Spleen (tissue), 11 donors: ENCODE measurements at regions not wholly inside any gene's neighbourhood (a gene's known extent, or its start where the extent isn't known, plus 50 kb on each side); places are given as distances from the start of the nearest gene placed in this dataset.

Source experiments
- DNase-seq: peaks from one replicate; pipeline ENCODE4 v3.0.0-alpha.2; 2020
- H3K27ac ChIP-seq, 8 donors: fragments of 200-600 bp; sonication (generic) in 7 of 8; 1 replicate in 4 of 8; 2 replicates in 4 of 8; pipeline versions ENCODE4 v1.5.0 to v1.8.0; 2016 to 2021; ENCODE audit warnings: inconsistent platforms in 4 of 8, mild to moderate bottlenecking in 4 of 8, moderate library complexity in 1 of 8
- H3K27me3 ChIP-seq, 7 donors: fragments of 200-600 bp; sonication (generic) in 6 of 7; replicated peaks in 1 of 7; 1 replicate in 4 of 7; 2 replicates in 3 of 7; pipeline versions ENCODE4 v1.5.0 to v1.8.0; 2016 to 2021; ENCODE audit warnings: inconsistent platforms in 3 of 7, mild to moderate bottlenecking in 1 of 7
- H3K36me3 ChIP-seq, 6 donors: fragments of 200-600 bp; sonication (generic) in 5 of 6; 1 replicate in 4 of 6; 2 replicates in 2 of 6; pipeline versions ENCODE4 v1.5.0 to v1.8.0; 2016 to 2021; ENCODE audit warnings: inconsistent platforms in 2 of 6
- H3K4me1 ChIP-seq, 6 donors: fragments of 200-600 bp; sonication (generic) in 5 of 6; 1 replicate in 3 of 6; 2 replicates in 3 of 6; pipeline versions ENCODE4 v1.5.0 to v1.8.0; 2016 to 2021; ENCODE audit warnings: inconsistent platforms in 3 of 6
- H3K4me3 ChIP-seq, 8 donors: fragments of 200-600 bp; sonication (generic) in 7 of 8; 1 replicate in 4 of 8; 2 replicates in 4 of 8; pipeline versions ENCODE4 v1.5.0 to v1.8.0; 2016 to 2021; ENCODE audit warnings: inconsistent platforms in 4 of 8, mild to moderate bottlenecking in 4 of 8, moderate library complexity in 2 of 8
- H3K9me3 ChIP-seq, 8 donors: fragments of 200-600 bp; sonication (generic) in 7 of 8; 1 replicate in 4 of 8; 2 replicates in 4 of 8; pipeline versions ENCODE4 v1.5.0 to v1.8.0; 2016 to 2021; ENCODE audit warnings: inconsistent platforms in 4 of 8
- POLR2A ChIP-seq, 3 donors: fragments of 450-650 bp; IDR thresholded peaks; one replicate each; pipeline ENCODE4 v1.5.1; 2017; ENCODE audit warnings: antibody characterized with exemption in 3 of 3, mild to moderate bottlenecking in 1 of 3
- POLR2AphosphoS5 ChIP-seq, 3 donors: sonication (generic); formaldehyde crosslinking; IDR thresholded peaks; one replicate each; pipeline ENCODE4 v1.5.1; 2017; ENCODE audit warnings: antibody characterized with exemption in 3 of 3
- WGBS, 5 donors: extraction: QIAGEN DNeasy Blood & Tissue Kit in 3 of 5; methylation state at CpG; one replicate each; pipeline versions ENCODE4 v1.1.5 to v1.1.7; 2013 to 2018; 5-methylcytosine and 5-hydroxymethylcytosine counted together
- intact Hi-C: fragments of 100-400 bp; cut with DNase I; formaldehyde crosslinking; loops from one replicate; pipeline ENCODE4 v1.15.0; 2023; ENCODE audit warnings: low total_unique reads
- TF ChIP-seq, protein P1 (sequence below), 11 experiments: fragments of 200-600 bp in 7 of 11; fragments of 450-650 bp in 4 of 11; sonication (generic) in 4 of 11; IDR thresholded peaks in 8 of 11; conservative IDR thresholded peaks in 3 of 11; 1 replicate in 7 of 11; 2 replicates in 4 of 11; pipeline versions ENCODE4 v1.4.0 to v1.8.0; 2016 to 2021; ENCODE audit warnings: antibody characterized with exemption in 11 of 11, inconsistent platforms in 4 of 11, mild to moderate bottlenecking in 1 of 11
- donor health status: healthy with polysubstance abuse.
- donor health status: DM: no; HTN: no; CAD: no; lungs with moderate emphysema.
- donor health status: DM: no; HTN: no; CAD: no.
- donor health status: Bipolar disorder and iron deficiency.
- donor health status: healthy.
- donor health status: DM: no; HTN: no; CAD: no.
- donor health status: DM: yes; HTN: yes; CAD: no.

DNA sequence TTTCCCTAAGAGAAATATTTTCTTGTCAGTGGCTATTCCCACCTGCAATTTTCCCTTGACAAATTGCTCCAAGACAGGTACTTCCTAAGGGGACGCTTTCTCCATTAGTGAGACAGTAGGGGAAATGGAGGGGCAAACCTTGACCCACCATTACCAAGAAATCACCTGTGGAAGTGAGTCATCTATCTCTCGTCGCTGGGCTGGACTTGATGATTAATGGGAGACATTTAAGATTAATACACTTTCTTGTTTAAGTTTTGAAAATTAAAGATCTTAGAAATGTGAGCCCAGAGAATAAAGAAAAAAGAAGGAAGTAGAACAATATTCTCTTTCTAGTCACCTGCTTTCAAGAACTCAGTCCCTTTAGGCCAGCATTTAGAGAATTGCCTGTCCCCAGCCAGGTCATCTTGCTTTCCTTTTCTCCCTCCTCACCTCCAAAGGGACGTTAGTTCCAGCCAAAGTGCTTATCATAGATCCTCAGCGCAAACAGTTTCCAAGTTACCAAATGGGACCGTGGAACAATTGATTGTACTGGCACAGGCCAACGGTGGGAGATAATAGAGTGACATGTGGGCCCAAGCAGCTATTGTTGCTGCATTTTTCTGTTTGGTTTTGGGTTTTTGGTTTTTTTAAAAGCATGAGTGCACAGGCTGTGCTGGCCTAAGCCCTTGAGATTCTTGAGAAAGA lies 284.4 kb downstream of the ENC1 start:
- H3K9me3 ChIP-seq: no peaks in the 10 kb centered on the region
- H3K27me3 ChIP-seq: no peaks in the 10 kb centered on the region
- WGBS, 5 donors: 76 to 88% (median 85%) methylated on average over 7 of the region's 7 CpGs
- intact Hi-C loops: no loop called here
- no peak for DNase-seq
- H3K4me1 ChIP-seq: no peaks in the 10 kb centered on the region
- no peaks in the 10 kb centered on the region for H3K36me3 ChIP-seq
- no peak overlapping the region for H3K27ac ChIP-seq
- TF ChIP-seq, protein P1, sequence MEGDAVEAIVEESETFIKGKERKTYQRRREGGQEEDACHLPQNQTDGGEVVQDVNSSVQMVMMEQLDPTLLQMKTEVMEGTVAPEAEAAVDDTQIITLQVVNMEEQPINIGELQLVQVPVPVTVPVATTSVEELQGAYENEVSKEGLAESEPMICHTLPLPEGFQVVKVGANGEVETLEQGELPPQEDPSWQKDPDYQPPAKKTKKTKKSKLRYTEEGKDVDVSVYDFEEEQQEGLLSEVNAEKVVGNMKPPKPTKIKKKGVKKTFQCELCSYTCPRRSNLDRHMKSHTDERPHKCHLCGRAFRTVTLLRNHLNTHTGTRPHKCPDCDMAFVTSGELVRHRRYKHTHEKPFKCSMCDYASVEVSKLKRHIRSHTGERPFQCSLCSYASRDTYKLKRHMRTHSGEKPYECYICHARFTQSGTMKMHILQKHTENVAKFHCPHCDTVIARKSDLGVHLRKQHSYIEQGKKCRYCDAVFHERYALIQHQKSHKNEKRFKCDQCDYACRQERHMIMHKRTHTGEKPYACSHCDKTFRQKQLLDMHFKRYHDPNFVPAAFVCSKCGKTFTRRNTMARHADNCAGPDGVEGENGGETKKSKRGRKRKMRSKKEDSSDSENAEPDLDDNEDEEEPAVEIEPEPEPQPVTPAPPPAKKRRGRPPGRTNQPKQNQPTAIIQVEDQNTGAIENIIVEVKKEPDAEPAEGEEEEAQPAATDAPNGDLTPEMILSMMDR (IDR thresholded peaks at IDR 0.05 in 8 of 11, conservative IDR thresholded peaks at IDR 0.05 in 3 of 11): no peak
- no peak for TF ChIP-seq POLR2A (IDR thresholded peaks at IDR 0.05)
- TF ChIP-seq POLR2AphosphoS5 (IDR thresholded peaks at IDR 0.05): no peak
- H3K4me3 ChIP-seq: no peak overlapping the region

DNA sequence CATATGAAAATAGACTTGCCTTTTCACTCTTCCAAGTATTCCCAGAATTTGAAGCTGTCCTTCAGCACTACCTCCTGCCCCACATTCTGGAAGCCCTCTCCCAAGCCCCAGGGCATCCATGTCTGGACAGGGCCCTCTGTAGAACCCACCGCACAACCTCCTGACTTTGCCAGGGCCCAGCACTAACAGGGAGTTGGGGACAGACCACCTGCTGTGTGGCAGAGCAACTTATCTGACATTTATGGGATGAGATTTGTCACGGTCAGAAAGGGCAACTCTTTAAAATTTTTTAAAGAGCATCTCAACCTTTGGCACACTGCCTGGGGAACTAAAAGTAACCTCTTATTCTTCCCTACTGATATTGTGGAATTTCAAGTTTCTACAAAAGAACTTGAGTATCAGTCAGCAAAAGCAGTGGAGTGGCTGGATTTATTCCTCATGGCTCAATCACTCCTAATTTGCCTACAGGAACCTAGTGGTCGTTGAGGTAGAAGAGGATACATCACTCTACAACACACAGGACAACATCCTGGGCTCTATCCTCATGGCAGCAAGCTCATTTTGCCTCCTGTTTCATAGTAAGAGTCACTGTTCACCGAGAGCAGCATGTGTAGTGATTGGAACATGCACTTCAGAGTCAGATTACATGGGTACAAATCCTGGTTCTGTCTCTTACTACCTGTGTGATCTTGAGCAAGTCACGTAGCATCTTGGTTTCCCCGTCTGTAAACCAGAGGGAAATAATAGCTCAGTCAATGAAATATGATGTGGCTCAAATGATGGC lies 285.3 kb downstream of the ENC1 start:
- H3K36me3 ChIP-seq: no peaks in the 10 kb centered on the region
- intact Hi-C loops: no loop called here
- peaks cover 0 to 6% (median 0%) of the 10 kb centered on the region in 7 donors for H3K27me3 ChIP-seq
- H3K9me3 ChIP-seq: peaks cover 0 to 6% (median 0%) of the 10 kb centered on the region in 8 donors
- H3K4me3 ChIP-seq: no peak overlapping the region
- H3K4me1 ChIP-seq: no peaks in the 10 kb centered on the region
- TF ChIP-seq, protein P1 (IDR thresholded peaks at IDR 0.05 in 8 of 11, conservative IDR thresholded peaks at IDR 0.05 in 3 of 11): no peak
- TF ChIP-seq POLR2A (IDR thresholded peaks at IDR 0.05) (no peak), POLR2AphosphoS5 (IDR thresholded peaks at IDR 0.05) (no peak)
- H3K27ac ChIP-seq: no peak overlapping the region
- WGBS, 5 donors: 72 to 84% (median 80%) methylated on average over 6 of the region's 6 CpGs
- no peak for DNase-seq

DNA sequence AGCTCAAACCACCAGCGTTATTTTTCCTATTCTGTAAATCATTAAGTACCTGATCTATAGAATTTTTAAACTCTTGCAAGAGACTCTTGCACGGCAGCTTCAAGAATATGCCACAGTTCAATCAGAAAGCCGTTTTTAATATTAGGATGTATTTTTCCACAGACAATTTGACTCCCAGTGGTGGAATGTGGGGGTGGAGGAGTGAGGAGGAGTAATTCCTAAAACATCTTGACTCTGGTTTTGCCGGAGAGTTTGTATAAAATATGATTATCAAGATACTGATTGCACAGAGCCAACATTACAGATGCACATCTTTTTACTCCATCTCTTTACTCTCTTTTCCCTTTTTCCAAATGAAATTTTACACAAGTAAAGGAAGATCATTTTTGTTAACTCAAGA lies 288.3 kb downstream of the ENC1 start:
- TF ChIP-seq POLR2AphosphoS5 (IDR thresholded peaks at IDR 0.05) (no peak), POLR2A (IDR thresholded peaks at IDR 0.05) (no peak)
- TF ChIP-seq, protein P1 (IDR thresholded peaks at IDR 0.05 in 8 of 11, conservative IDR thresholded peaks at IDR 0.05 in 3 of 11): no peak
- Histone ChIP-seq H3K4me3 (no peak overlapping the region), H3K27ac (no peak overlapping the region), H3K27me3 (peaks cover 0 to 6% (median 0%) of the 10 kb centered on the region in 7 donors), H3K9me3 (peaks cover 0 to 6% (median 0%) of the 10 kb centered on the region in 8 donors), H3K4me1 (no peaks in the 10 kb centered on the region), H3K36me3 (no peaks in the 10 kb centered on the region)
- intact Hi-C loops: no loop called here
- 74 to 89% (median 84%) methylated on average over 4 of the region's 4 CpGs for WGBS, 5 donors
- no peak for DNase-seq
